HepG2 (cell line): ENCODE measurements at regions not wholly inside any gene's neighbourhood (a gene's known extent, or its start where the extent isn't known, plus 50 kb on each side); places are given as distances from the start of the nearest gene placed in this dataset.
"Not testable (repeated sequence)": the region's sequence is repeated elsewhere in the genome, so short reads cannot be mapped to it uniquely, and the experiment has no call there.

ENCODE experiments used
- ATAC-seq: fragments of 200-7000 bp; cut with Tn5 transposase; 3 replicates; pipeline ENCODE4 v1.9.1; 2020; ENCODE audit warnings: mild to moderate bottlenecking, moderate library complexity
- BruUV-seq: library from RNA; stranded (reverse); fragments of 400-500 nt; replicated peaks from 2 replicates; lab custom pipeline; 2021; lab: Mats Ljungman, UMichigan
- CTCF ChIA-PET: fragments of 300-600 bp; formaldehyde crosslinking; extraction: SDS; loops from one replicate; lab custom pipeline; 2021; ENCODE audit warnings: low total read pairs, inconsistent platforms, low intra/inter-chr PET ratio; lab: Yijun Ruan, JAX
- POLR2A ChIA-PET: fragments of 350-600 bp; sonication (Branson Sonifier 250); formaldehyde crosslinking; loops from one replicate; lab custom pipeline; 2020; ENCODE audit warnings: antibody characterized with exemption, inconsistent platforms; lab: Yijun Ruan, JAX
- DNase-seq: peaks from one replicate; pipeline ENCODE4 v3.0.0-alpha.2; 2015; ENCODE audit warnings: low spot score
- FAIRE-seq: peaks from 3 replicates; lab custom pipeline; 2011; peaks lifted over from hg19 to GRCh38; lab: Jason Lieb, UNC
- H2AFZ ChIP-seq: one replicate; pipeline ENCODE4 v1.6.1; 2011; ENCODE audit warnings: low read length, inconsistent platforms
- H3K27ac ChIP-seq: fragments of 300-600 bp; 3 replicates; pipeline ENCODE4 v1.8.0; 2011; ENCODE audit warnings: mixed run types, mild to moderate bottlenecking, mixed read lengths, low read length, inconsistent platforms; ENCODE audit not compliant: insufficient read depth; ENCODE audit errors: extremely low read length
- H3K27me3 ChIP-seq, 2 experiments: fragments of 200-600 bp in 1 of 2; 2 replicates in 1 of 2; 3 replicates in 1 of 2; pipeline versions ENCODE4 v1.6.0 to v1.8.0; 2011; ENCODE audit warnings: low read length in 2 of 2, mild to moderate bottlenecking in 2 of 2, moderate library complexity in 2 of 2, inconsistent platforms in 1 of 2; ENCODE audit not compliant: insufficient read depth in 2 of 2, control insufficient read depth in 1 of 2
- H3K36me3 ChIP-seq, 2 experiments: fragments of 200-600 bp in 1 of 2; replicated peaks in 1 of 2; 2 replicates in 1 of 2; 3 replicates in 1 of 2; pipeline versions ENCODE4 v1.5.1 to v1.8.0; 2011; ENCODE audit warnings: low read length in 2 of 2, inconsistent platforms in 1 of 2; ENCODE audit not compliant: insufficient read depth in 2 of 2, control insufficient read depth in 1 of 2
- H3K4me1 ChIP-seq: 2 replicates; pipeline ENCODE4 v1.5.1; 2012; ENCODE audit warnings: low read length, inconsistent platforms; ENCODE audit not compliant: insufficient read depth
- H3K4me2 ChIP-seq: 2 replicates; pipeline ENCODE4 v1.6.0; 2011; ENCODE audit warnings: low read depth, low read length, inconsistent platforms
- H3K4me3 ChIP-seq, 3 experiments: fragments of 200-600 bp in 1 of 3; sonication (generic), shearing (Covaris generic) in 1 of 3; replicated peaks in 1 of 3; 2 replicates each; pipeline ENCODE4 v1.5.1; 2011 to 2016; ENCODE audit warnings: low read length in 3 of 3, inconsistent platforms in 2 of 3, low read depth in 2 of 3, mild to moderate bottlenecking in 2 of 3, control low read depth in 1 of 3, mixed read lengths in 1 of 3; ENCODE audit not compliant: insufficient read depth in 1 of 3
- H3K79me2 ChIP-seq: one replicate; pipeline ENCODE4 v1.6.1; 2011; ENCODE audit warnings: low read length, inconsistent platforms; ENCODE audit not compliant: insufficient read depth
- H3K9ac ChIP-seq: 2 replicates; pipeline ENCODE4 v1.6.0; 2011; ENCODE audit warnings: mild to moderate bottlenecking, low read depth, low read length, inconsistent platforms; ENCODE audit not compliant: insufficient read depth
- H3K9me3 ChIP-seq: 2 replicates; pipeline ENCODE4 v1.5.1; 2012; ENCODE audit warnings: mild to moderate bottlenecking, low read length
- H4K20me1 ChIP-seq: 2 replicates; pipeline ENCODE4 v1.6.0; 2011; ENCODE audit warnings: inconsistent platforms, mild to moderate bottlenecking, low read length, moderate library complexity; ENCODE audit not compliant: insufficient read depth
- AFF4 ChIP-seq: sonication (generic); formaldehyde crosslinking; IDR thresholded peaks from 2 replicates; pipeline ENCODE4 v1.4.0; 2020; ENCODE audit warnings: missing genetic modification reagents
- DR1 ChIP-seq: sonication (generic); formaldehyde crosslinking; IDR thresholded peaks from 2 replicates; pipeline ENCODE4 v1.8.0; 2021; ENCODE audit warnings: mild to moderate bottlenecking, missing genetic modification reagents, inconsistent platforms
- FOXP1 ChIP-seq, 2 experiments: fragments of 450-650 bp in 1 of 2; IDR thresholded peaks; 2 replicates each; pipeline ENCODE4 v1.6.1; 2017 to 2018; ENCODE audit warnings: antibody characterized with exemption in 1 of 2
- IRF9 ChIP-seq: sonication (generic); formaldehyde crosslinking; IDR thresholded peaks from 2 replicates; pipeline ENCODE4 v1.8.0; 2022; ENCODE audit warnings: missing genetic modification reagents, mild to moderate bottlenecking, borderline replicate concordance
- PHF21A ChIP-seq: sonication (generic); formaldehyde crosslinking; IDR thresholded peaks from 2 replicates; pipeline ENCODE4 v1.5.0; 2020; ENCODE audit warnings: mild to moderate bottlenecking, missing genetic modification reagents
- RBAK ChIP-seq: sonication (generic); formaldehyde crosslinking; IDR thresholded peaks from 2 replicates; pipeline ENCODE4 v1.5.1; 2020; ENCODE audit warnings: mild to moderate bottlenecking, missing genetic modification reagents
- SCMH1 ChIP-seq: sonication (generic); formaldehyde crosslinking; IDR thresholded peaks from 2 replicates; pipeline ENCODE4 v1.9.0; 2021; ENCODE audit warnings: missing genetic modification reagents, mild to moderate bottlenecking, borderline replicate concordance
- ZNF292 ChIP-seq: sonication (generic); formaldehyde crosslinking; IDR thresholded peaks from 2 replicates; pipeline ENCODE4 v1.8.1; 2022; ENCODE audit warnings: mild to moderate bottlenecking, low read depth, missing genetic modification reagents, borderline replicate concordance
- ZNF737 ChIP-seq: sonication (generic); formaldehyde crosslinking; IDR thresholded peaks from 2 replicates; pipeline ENCODE4 v1.5.0; 2020; ENCODE audit warnings: missing genetic modification reagents, mild to moderate bottlenecking, borderline replicate concordance
- WGBS: methylation state at CpG from one replicate; pipeline ENCODE4 v1.1.6; 2017; ENCODE audit warnings: low lambda C conversion rate; 5-methylcytosine and 5-hydroxymethylcytosine counted together
- in situ Hi-C: cut with HindIII; loops from 2 replicates; pipeline ENCODE4 v1.10.0; 2017; ENCODE audit warnings: low pct_unique_long_range_greater_than_20kb; ENCODE audit not compliant: extremely low pct_ligation_motif_present
- intact Hi-C: fragments of 100-400 bp; cut with micrococcal nuclease; formaldehyde crosslinking; loops from one replicate; pipeline ENCODE4 v1.10.0; 2022; ENCODE audit not compliant: unreplicated experiment

GRCh38 chr12:131428091-131428685 is 282.7 kb upstream of the SFSWAP start (continued):
- no peak for TF ChIP-seq ZNF292
- TF ChIP-seq PHF21A = no peak
- TF ChIP-seq SCMH1 (CRISPR knock-in tag) = no peak
- no peak for TF ChIP-seq FOXP1 (IDR thresholded peaks at IDR 0.05)
- no peak for TF ChIP-seq FOXP1 (CRISPR knock-in tag; IDR thresholded peaks at IDR 0.05)
- TF ChIP-seq ZNF737 (CRISPR knock-in tag) = no peak
- no peak for TF ChIP-seq DR1 (CRISPR knock-in tag)
- TF ChIP-seq AFF4 (CRISPR knock-in tag) = no peak
- no peak for TF ChIP-seq RBAK (CRISPR knock-in tag)
- TF ChIP-seq IRF9 = no peak
- TF ChIP-seq, all 625 proteins: peak for 0

- H3K4me3 ChIP-seq, H3K9ac ChIP-seq, DNase-seq, H4K20me1 ChIP-seq, CTCF ChIA-PET, H3K4me2 ChIP-seq, H3K36me3 ChIP-seq, POLR2A ChIA-PET, intact Hi-C loops, H3K27ac ChIP-seq, H3K4me1 ChIP-seq, in situ Hi-C loops, H3K79me2 ChIP-seq, H3K9me3 ChIP-seq, H2AFZ ChIP-seq, H3K27me3 ChIP-seq, BruUV-seq: not testable (repeated sequence)
- FAIRE-seq (peak; percentile 30), ATAC-seq (peak; percentile 73)
- 3% methylated on average over 3 of the region's 8 CpGs for WGBS
These were observed 281.7 kb upstream of the SFSWAP start for GRCh38 chr12:131429221-131429620.

- intact Hi-C loops, ATAC-seq, POLR2A ChIA-PET, FAIRE-seq, H3K4me1 ChIP-seq, H2AFZ ChIP-seq, H3K79me2 ChIP-seq, BruUV-seq, H3K9me3 ChIP-seq, H3K4me2 ChIP-seq, H3K36me3 ChIP-seq, H4K20me1 ChIP-seq, H3K4me3 ChIP-seq, CTCF ChIA-PET, H3K27me3 ChIP-seq, H3K9ac ChIP-seq, DNase-seq, H3K27ac ChIP-seq: not testable (repeated sequence)
- in situ Hi-C loops = loop anchor here (10.0 kb wide), 1 partner anchor 205 kb away; no protein-coding TSS in a partner anchor
- 48% methylated on average over 7 of the region's 8 CpGs for WGBS
These were observed 281.2 kb upstream of the SFSWAP start for GRCh38 chr12:131429697-131430096.
